Stimulated activated CD8-positive, alpha-beta memory T cell treated with anti-CD3 and anti-CD28 coated beads, Interleukin-2, amount 100 ng/mL, for 1 hour (primary cell): ENCODE measurements at regions not wholly inside any gene's neighbourhood (a gene's known extent, or its start where the extent isn't known, plus 50 kb on each side); places are given as distances from the start of the nearest gene placed in this dataset.
"Not testable (repeated sequence)": the region's sequence is repeated elsewhere in the genome, so short reads cannot be mapped to it uniquely, and the experiment has no call there.

Source experiments
- DNase-seq, 2 donors: peaks; one replicate each; pipeline ENCODE4 v3.0.0-alpha.2; 2020; ENCODE audit warnings: low read depth in 2 of 2

GRCh38 chr21:27380303-27380702, 413.4 kb upstream of the ADAMTS5 start:
- no peak for DNase-seq

- no peak for DNase-seq
Observed at GRCh38 chr21:27379354-27379753, 412.5 kb upstream of the ADAMTS5 start.

- DNase-seq: no peak
Observed at GRCh38 chr21:27372381-27372780, 405.5 kb upstream of the ADAMTS5 start.

GRCh38 chr21:27371975-27372331, 405.1 kb upstream of the ADAMTS5 start:
- no peak for DNase-seq

GRCh38 chr21:27371115-27371974, 404.5 kb upstream of the ADAMTS5 start:
- no peak for DNase-seq

GRCh38 chr21:27369978-27370571, 403.2 kb upstream of the ADAMTS5 start:
- no peak for DNase-seq

GRCh38 chr21:27369234-27369633, 402.3 kb upstream of the ADAMTS5 start:
- no peak for DNase-seq

GRCh38 chr21:27366646-27367235, 399.9 kb upstream of the ADAMTS5 start:
- no peak for DNase-seq

- DNase-seq: no peak
Observed at GRCh38 chr21:27366036-27366435, 399.1 kb upstream of the ADAMTS5 start.

GRCh38 chr21:27365394-27365793, 398.5 kb upstream of the ADAMTS5 start:
- no peak for DNase-seq

GRCh38 chr21:27363719-27364477, 397.0 kb upstream of the ADAMTS5 start:
- no peak for DNase-seq

GRCh38 chr21:27362249-27362648, 395.4 kb upstream of the ADAMTS5 start:
- no peak for DNase-seq

GRCh38 chr21:27359141-27359540, 392.3 kb upstream of the ADAMTS5 start:
- DNase-seq: no peak

- DNase-seq: no peak
Observed at GRCh38 chr21:27352885-27353284, 386.0 kb upstream of the ADAMTS5 start.

- DNase-seq: no peak
Observed at GRCh38 chr21:27346041-27346448, 379.2 kb upstream of the ADAMTS5 start.

- no peak for DNase-seq
Observed at GRCh38 chr21:27339902-27340301, 373.0 kb upstream of the ADAMTS5 start.

- not testable (repeated sequence) for DNase-seq
Observed at GRCh38 chr21:27338007-27338406, 371.1 kb upstream of the ADAMTS5 start.

GRCh38 chr21:27333096-27333495, 366.2 kb upstream of the ADAMTS5 start:
- no peak for DNase-seq

GRCh38 chr21:27329255-27329851, 362.5 kb upstream of the ADAMTS5 start:
- DNase-seq: no peak

GRCh38 chr21:27326301-27326700, 359.4 kb upstream of the ADAMTS5 start:
- no peak for DNase-seq

GRCh38 chr21:27323331-27323730, 356.4 kb upstream of the ADAMTS5 start:
- no peak for DNase-seq

GRCh38 chr21:27321791-27322190, 354.9 kb upstream of the ADAMTS5 start:
- no peak for DNase-seq
